ENCODE measurements at regions not wholly inside any gene's neighbourhood (a gene's known extent, or its start where the extent isn't known, plus 50 kb on each side); places are given as distances from the start of the nearest gene placed in this dataset.

- H3K4me1 ChIP-seq (ENCODE audit: insufficient read depth): no peaks in the 10 kb centered on the region
- H2AFZ ChIP-seq: no peak overlapping the region
- no peaks in the 10 kb centered on the region for H3K9me2 ChIP-seq (replicated peaks; ENCODE audit: insufficient read depth)
- no peaks in the 10 kb centered on the region for H3K27me3 ChIP-seq
- H3K4me3 ChIP-seq: no peak overlapping the region
- H3K79me2 ChIP-seq: no peaks in the 10 kb centered on the region
- no peaks in the 10 kb centered on the region for H3K36me3 ChIP-seq (replicated peaks; ENCODE audit: insufficient read depth, low read depth)
- no peak overlapping the region for H3K27ac ChIP-seq
- no peaks in the 10 kb centered on the region for H4K20me1 ChIP-seq (ENCODE audit: insufficient read depth, poor library complexity, severe bottlenecking)
- 97% methylated on average over 15 of the region's 15 CpGs for WGBS (ENCODE audit: low lambda C conversion rate, missing lambda C conversion rate)
- no peak overlapping the region for H3K4me2 ChIP-seq
- DNase-seq (ENCODE audit: low spot score): no peak
- TF ChIP-seq EZH2phosphoT487 (IDR thresholded peaks at IDR 0.05; ENCODE audit: low read depth, severe bottlenecking, unreplicated experiment) (no peak), CTCF (IDR thresholded peaks at IDR 0.05; ENCODE audit: poor library complexity) (no peak), EZH2 (IDR thresholded peaks at IDR 0.05; ENCODE audit: borderline replicate concordance) (no peak)
- no peaks in the 10 kb centered on the region for H3K9me3 ChIP-seq (ENCODE audit: low read depth)
Measured at GRCh38 chr7:422886-423225, 96.8 kb downstream of the PDGFA start.

GRCh38 chr7:423312-424260, 96.1 kb downstream of the PDGFA start:
- Histone ChIP-seq H3K4me2 (no peak overlapping the region), H3K27me3 (no peaks in the 10 kb centered on the region), H3K9me3 (ENCODE audit: low read depth) (no peaks in the 10 kb centered on the region), H3K79me2 (no peaks in the 10 kb centered on the region), H4K20me1 (ENCODE audit: insufficient read depth, poor library complexity, severe bottlenecking) (no peaks in the 10 kb centered on the region), H3K27ac (no peak overlapping the region), H2AFZ (no peak overlapping the region), H3K36me3 (replicated peaks; ENCODE audit: insufficient read depth, low read depth) (no peaks in the 10 kb centered on the region), H3K9me2 (replicated peaks; ENCODE audit: insufficient read depth) (no peaks in the 10 kb centered on the region), H3K4me3 (no peak overlapping the region), H3K4me1 (ENCODE audit: insufficient read depth) (no peaks in the 10 kb centered on the region)
- DNase-seq (ENCODE audit: low spot score): no peak
- TF ChIP-seq CTCF (IDR thresholded peaks at IDR 0.05; ENCODE audit: poor library complexity) (no peak), EZH2 (IDR thresholded peaks at IDR 0.05; ENCODE audit: borderline replicate concordance) (no peak), EZH2phosphoT487 (IDR thresholded peaks at IDR 0.05; ENCODE audit: low read depth, severe bottlenecking, unreplicated experiment) (no peak)
- WGBS (ENCODE audit: low lambda C conversion rate, missing lambda C conversion rate): 94% methylated on average over 27 of the region's 28 CpGs

GRCh38 chr7:424301-424935, 95.2 kb downstream of the PDGFA start:
- Histone ChIP-seq H3K4me3 (no peak overlapping the region), H4K20me1 (ENCODE audit: insufficient read depth, poor library complexity, severe bottlenecking) (no peaks in the 10 kb centered on the region), H3K27ac (no peak overlapping the region), H3K27me3 (no peaks in the 10 kb centered on the region), H3K9me2 (replicated peaks; ENCODE audit: insufficient read depth) (no peaks in the 10 kb centered on the region), H3K4me1 (ENCODE audit: insufficient read depth) (no peaks in the 10 kb centered on the region), H3K4me2 (no peak overlapping the region), H3K9me3 (ENCODE audit: low read depth) (no peaks in the 10 kb centered on the region), H3K36me3 (replicated peaks; ENCODE audit: insufficient read depth, low read depth) (no peaks in the 10 kb centered on the region), H2AFZ (no peak overlapping the region), H3K79me2 (no peaks in the 10 kb centered on the region)
- no peak for DNase-seq (ENCODE audit: low spot score)
- TF ChIP-seq EZH2 (IDR thresholded peaks at IDR 0.05; ENCODE audit: borderline replicate concordance): no peak
- no peak for TF ChIP-seq CTCF (IDR thresholded peaks at IDR 0.05; ENCODE audit: poor library complexity)
- TF ChIP-seq EZH2phosphoT487 (IDR thresholded peaks at IDR 0.05; ENCODE audit: low read depth, severe bottlenecking, unreplicated experiment): no peak
- WGBS (ENCODE audit: low lambda C conversion rate, missing lambda C conversion rate): 77% methylated on average over 9 of the region's 9 CpGs

Data from hepatocyte (in vitro differentiated cells).